Heart left ventricle (tissue), 16 donors: ENCODE measurements at regions not wholly inside any gene's neighbourhood (a gene's known extent, or its start where the extent isn't known, plus 50 kb on each side); places are given as distances from the start of the nearest gene placed in this dataset.

Source experiments
- ATAC-seq, 4 donors: fragments of 200-7000 bp; cut with Tn5 transposase; one replicate each; pipeline ENCODE4 v1.9.1; 2020 to 2022; ENCODE audit warnings: moderate library complexity in 4 of 4, mild to moderate bottlenecking in 3 of 4, moderate number of reproducible peaks in 1 of 4
- DNase-seq, 5 donors: peaks; one replicate each; pipeline ENCODE4 v3.0.0-alpha.2; 2020
- H3K27ac ChIP-seq, 12 donors: fragments of 200-600 bp; sonication (generic) in 4 of 12; one replicate each; pipeline versions ENCODE4 v1.5.0 to v1.8.0; 2016 to 2022; ENCODE audit warnings: mild to moderate bottlenecking in 2 of 12
- H3K27me3 ChIP-seq, 9 donors: fragments of 200-600 bp; sonication (generic) in 2 of 9; one replicate each; pipeline versions ENCODE4 v1.5.1 to v1.8.0; 2016 to 2022; ENCODE audit warnings: mild to moderate bottlenecking in 3 of 9
- H3K36me3 ChIP-seq, 9 donors: fragments of 200-600 bp; sonication (generic) in 2 of 9; one replicate each; pipeline versions ENCODE4 v1.5.0 to v1.8.0; 2018 to 2022; ENCODE audit warnings: mild to moderate bottlenecking in 2 of 9
- H3K4me1 ChIP-seq, 12 donors: fragments of 200-600 bp; sonication (generic) in 4 of 12; one replicate each; pipeline versions ENCODE4 v1.5.0 to v1.8.0; 2016 to 2022; ENCODE audit warnings: mild to moderate bottlenecking in 3 of 12
- H3K4me3 ChIP-seq, 12 donors: fragments of 200-600 bp; sonication (generic) in 4 of 12; one replicate each; pipeline versions ENCODE4 v1.5.0 to v1.8.0; 2017 to 2022; ENCODE audit warnings: mild to moderate bottlenecking in 9 of 12, moderate library complexity in 4 of 12
- H3K9me3 ChIP-seq, 12 donors: fragments of 200-600 bp; sonication (generic) in 4 of 12; one replicate each; pipeline versions ENCODE4 v1.5.0 to v1.8.0; 2016 to 2022; ENCODE audit warnings: mild to moderate bottlenecking in 1 of 12
- POLR2A ChIP-seq, 2 donors: fragments of 450-650 bp; IDR thresholded peaks; one replicate each; pipeline ENCODE4 v1.6.1; 2017; ENCODE audit warnings: antibody characterized with exemption in 2 of 2, mild to moderate bottlenecking in 2 of 2, moderate library complexity in 2 of 2
- WGBS, 4 donors: extraction: QIAGEN DNeasy Blood & Tissue Kit in 2 of 4; methylation state at CpG; one replicate each; pipeline versions ENCODE4 v1.1.5 to v1.1.7; 2013 to 2018; 5-methylcytosine and 5-hydroxymethylcytosine counted together
- intact Hi-C, 10 donors: fragments of 100-400 bp; cut with DNase I; formaldehyde crosslinking; loops; one replicate each; pipeline versions ENCODE4 v1.11.1 to v1.14.2; 2022
- TF ChIP-seq, protein P1 (sequence below), 12 donors: fragments of 200-600 bp; sonication (generic) in 4 of 12; IDR thresholded peaks; one replicate each; pipeline versions ENCODE4 v1.5.0 to v1.8.0; 2018 to 2022; ENCODE audit warnings: antibody characterized with exemption in 12 of 12, mild to moderate bottlenecking in 5 of 12
- donor health status: ischemic (EF 13 %, LVEDD 7.1; RV severe dilation, severe dysfunction).
- donor health status: healthy with polysubstance abuse.
- donor health status: DM: no; HTN: yes; CAD: no.
- donor health status: DM: no; HTN: no; CAD: no.
- donor health status: ischemic (EF 25% LVEDD 6.9; RV normal size, moderate dysfunction).
- donor health status: ischemic (EF 25% LVEDD 5.7; RV mildly dilated, moderate dysfunction).
- donor health status: healthy.
- donor health status: DM: yes; HTN: yes; CAD: no.
- donor health status: ischemic (EF 35%, LVEDD 5.7; RV mildly dilated, moderate dysfunction).
- donor health status: nonischemic (EF 11% LVEDD 7.7; RV severe dilation, severe dysfunction).
- donor health status: DM: yes; HTN: yes; CAD: no.
- donor health status: PGD.
- donor health status: ischemic (EF 29% LVEDD 5.4; RV normal size, mild dysfunction).
- donor health status: nonischemic (EF 23%, LVEDD 6.1; RV moderate dilation, normal function).

DNA sequence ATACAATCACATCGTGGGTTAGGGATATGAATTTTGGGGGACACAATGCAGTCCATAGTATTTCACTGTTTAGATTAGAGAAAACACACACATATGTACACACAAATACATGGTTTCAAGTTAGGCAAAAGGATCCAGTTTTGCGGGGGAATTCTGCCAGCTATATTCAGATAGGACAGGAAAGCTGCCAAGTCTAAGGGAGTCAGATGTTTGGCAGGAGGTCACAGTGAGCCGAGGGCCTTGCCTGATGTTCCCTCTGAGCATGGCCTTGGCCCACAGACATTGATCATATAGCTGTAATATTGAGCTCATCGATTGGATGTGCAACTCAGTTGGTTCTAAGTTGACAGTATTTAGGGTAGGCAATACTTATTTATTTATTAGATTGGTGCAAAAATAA is 122.8 kb downstream of the ADRA2A start:
- DNase-seq: no peak
- no peak for ATAC-seq
- intact Hi-C loops: no loop called here
- H3K27me3 ChIP-seq: no peaks in the 10 kb centered on the region
- 60 to 72% (median 64%) methylated on average over 4 of the region's 4 CpGs for WGBS, 4 donors
- H3K9me3 ChIP-seq: no peaks in the 10 kb centered on the region
- no peak overlapping the region for H3K27ac ChIP-seq
- H3K36me3 ChIP-seq: no peaks in the 10 kb centered on the region
- no peaks in the 10 kb centered on the region for H3K4me1 ChIP-seq
- H3K4me3 ChIP-seq: no peak overlapping the region
- TF ChIP-seq, protein P1, sequence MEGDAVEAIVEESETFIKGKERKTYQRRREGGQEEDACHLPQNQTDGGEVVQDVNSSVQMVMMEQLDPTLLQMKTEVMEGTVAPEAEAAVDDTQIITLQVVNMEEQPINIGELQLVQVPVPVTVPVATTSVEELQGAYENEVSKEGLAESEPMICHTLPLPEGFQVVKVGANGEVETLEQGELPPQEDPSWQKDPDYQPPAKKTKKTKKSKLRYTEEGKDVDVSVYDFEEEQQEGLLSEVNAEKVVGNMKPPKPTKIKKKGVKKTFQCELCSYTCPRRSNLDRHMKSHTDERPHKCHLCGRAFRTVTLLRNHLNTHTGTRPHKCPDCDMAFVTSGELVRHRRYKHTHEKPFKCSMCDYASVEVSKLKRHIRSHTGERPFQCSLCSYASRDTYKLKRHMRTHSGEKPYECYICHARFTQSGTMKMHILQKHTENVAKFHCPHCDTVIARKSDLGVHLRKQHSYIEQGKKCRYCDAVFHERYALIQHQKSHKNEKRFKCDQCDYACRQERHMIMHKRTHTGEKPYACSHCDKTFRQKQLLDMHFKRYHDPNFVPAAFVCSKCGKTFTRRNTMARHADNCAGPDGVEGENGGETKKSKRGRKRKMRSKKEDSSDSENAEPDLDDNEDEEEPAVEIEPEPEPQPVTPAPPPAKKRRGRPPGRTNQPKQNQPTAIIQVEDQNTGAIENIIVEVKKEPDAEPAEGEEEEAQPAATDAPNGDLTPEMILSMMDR (IDR thresholded peaks at IDR 0.05): no peak
- TF ChIP-seq POLR2A (IDR thresholded peaks at IDR 0.05): no peak

DNA sequence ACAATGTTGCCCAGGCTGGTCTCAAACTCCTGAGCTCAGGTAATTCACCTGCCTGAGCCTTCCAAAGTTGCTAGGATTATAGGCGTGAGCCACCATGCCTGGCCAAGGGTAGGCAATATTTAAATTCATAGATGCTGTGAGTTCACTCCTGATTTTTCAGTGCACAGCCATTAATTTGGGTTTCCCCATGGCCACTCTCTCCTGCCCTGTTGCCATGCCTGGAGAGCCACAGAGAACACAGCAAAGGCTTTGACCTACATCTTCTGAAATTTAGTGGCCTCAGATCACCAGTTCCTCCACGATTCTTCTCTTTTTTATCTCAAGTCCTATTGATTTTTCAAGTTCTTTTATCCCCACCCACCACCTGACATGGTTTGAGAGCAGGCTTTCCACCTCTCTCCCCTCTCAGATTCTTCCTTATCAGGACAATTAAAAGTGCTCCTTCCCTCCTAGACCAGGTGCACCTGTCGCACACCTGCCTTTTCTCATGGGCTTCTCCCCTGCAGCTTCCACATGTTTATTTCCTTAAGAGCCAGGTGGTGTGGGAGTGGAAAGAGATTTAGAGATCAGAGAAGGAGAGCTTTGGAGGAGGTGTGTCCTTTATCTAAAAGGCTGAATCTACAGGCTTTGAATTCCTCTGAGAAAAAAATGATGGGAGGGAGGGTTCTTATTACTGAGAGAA is 123.8 kb downstream of the ADRA2A start:
- Histone ChIP-seq H3K4me3 (no peak overlapping the region), H3K9me3 (no peaks in the 10 kb centered on the region), H3K4me1 (no peaks in the 10 kb centered on the region), H3K36me3 (no peaks in the 10 kb centered on the region), H3K27me3 (no peaks in the 10 kb centered on the region), H3K27ac (no peak overlapping the region)
- intact Hi-C loops: no loop called here
- WGBS, 4 donors: 69 to 76% (median 73%) methylated on average over 3 of the region's 3 CpGs
- TF ChIP-seq, protein P1 (IDR thresholded peaks at IDR 0.05): no peak
- no peak for TF ChIP-seq POLR2A (IDR thresholded peaks at IDR 0.05)
- ATAC-seq (no peak), DNase-seq (no peak)

DNA sequence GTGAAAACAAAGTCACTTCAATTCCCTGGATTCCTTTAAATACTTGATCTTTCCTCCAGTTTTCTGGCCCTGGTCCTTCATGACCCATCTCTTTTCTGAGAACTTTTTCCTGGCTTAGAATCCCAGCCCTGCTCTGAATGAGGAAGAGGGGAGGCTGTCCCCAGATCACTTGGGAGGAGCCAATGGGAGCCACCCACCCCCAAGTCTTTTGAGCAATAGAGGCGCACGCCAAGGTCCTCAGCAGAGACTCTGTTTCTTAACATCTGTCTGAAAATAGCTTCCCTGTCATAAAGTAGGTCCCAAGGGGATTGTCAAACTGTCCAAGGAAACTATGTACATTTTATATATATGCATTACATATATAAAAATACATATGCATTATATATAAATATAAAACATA is 126.8 kb downstream of the ADRA2A start:
- H3K27ac ChIP-seq: peak overlapping the region in 1 of 12 donors; percentile 18

DNA sequence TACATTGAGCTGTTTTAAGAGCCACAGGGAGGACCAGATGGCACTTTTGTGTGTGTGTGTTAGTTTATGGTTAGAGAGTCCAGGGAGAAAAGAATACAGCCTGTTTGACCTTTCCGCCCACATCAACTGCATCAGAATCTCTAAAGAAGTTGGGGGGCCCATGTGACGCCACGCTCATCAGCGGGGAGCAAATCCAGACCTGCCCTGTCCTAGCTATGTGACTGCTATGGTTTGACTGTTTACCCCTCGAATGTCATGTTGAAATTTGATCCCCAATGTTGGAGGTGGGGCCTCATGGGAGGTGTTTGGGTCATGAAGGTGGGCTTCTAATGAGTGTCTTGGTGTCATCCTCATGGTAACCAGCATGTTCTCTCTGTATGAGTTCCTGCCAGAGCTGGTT is 128.0 kb downstream of the ADRA2A start:
- no peak overlapping the region for H3K27ac ChIP-seq
- ATAC-seq: no peak

More for the DNA sequence above, 126.8 kb downstream of the ADRA2A start:
- TF ChIP-seq, protein P1 (IDR thresholded peaks at IDR 0.05): no peak
- no peak for TF ChIP-seq POLR2A (IDR thresholded peaks at IDR 0.05)
- WGBS, 4 donors: 42 to 80% (median 62%) methylated on average over 2 of the region's 2 CpGs
- intact Hi-C loops: no loop called here
- no peaks in the 10 kb centered on the region for H3K36me3 ChIP-seq
- no peak overlapping the region for H3K4me3 ChIP-seq
- H3K4me1 ChIP-seq: no peaks in the 10 kb centered on the region
- H3K9me3 ChIP-seq: no peaks in the 10 kb centered on the region
- ATAC-seq: peak in 3 of 4 donors; percentile 31 to 69 (median 33)
- peaks cover 0 to 5% (median 0%) of the 10 kb centered on the region in 9 donors for H3K27me3 ChIP-seq
- DNase-seq: peak in 4 of 5 donors; percentile 17 to 58 (median 42)

More for the DNA sequence above, 128.0 kb downstream of the ADRA2A start:
- no peak overlapping the region for H3K4me3 ChIP-seq
- H3K36me3 ChIP-seq: no peaks in the 10 kb centered on the region
- H3K9me3 ChIP-seq: no peaks in the 10 kb centered on the region
- 54 to 75% (median 62%) methylated on average over 5 of the region's 5 CpGs for WGBS, 4 donors
- no peak for TF ChIP-seq POLR2A (IDR thresholded peaks at IDR 0.05)
- TF ChIP-seq, protein P1 (IDR thresholded peaks at IDR 0.05): no peak
- DNase-seq: no peak
- no peaks in the 10 kb centered on the region for H3K4me1 ChIP-seq
- H3K27me3 ChIP-seq: peaks cover 0 to 5% (median 0%) of the 10 kb centered on the region in 9 donors
- intact Hi-C loops: no loop called here
